WTC11 (cell line): ENCODE measurements at regions not wholly inside any gene's neighbourhood (a gene's known extent, or its start where the extent isn't known, plus 50 kb on each side); places are given as distances from the start of the nearest gene placed in this dataset.

ENCODE experiments used
- CREM ChIP-seq: sonication (generic); formaldehyde crosslinking; IDR thresholded peaks from 2 replicates; pipeline ENCODE4 v1.8.1; 2022; ENCODE audit warnings: mild to moderate bottlenecking, missing genetic modification reagents, moderate library complexity
- USF2 ChIP-seq: sonication (generic); formaldehyde crosslinking; IDR thresholded peaks from 2 replicates; pipeline ENCODE4 v1.8.1; 2023; ENCODE audit warnings: mild to moderate bottlenecking, missing genetic modification reagents, moderate library complexity

GRCh38 chr16:51853586-51853985 lies 693.4 kb downstream of the TOX3 start:
- TF ChIP-seq USF2 (no peak), CREM (CRISPR knock-in tag) (no peak)
